ENCODE measurements at regions not wholly inside any gene's neighbourhood (a gene's known extent, or its start where the extent isn't known, plus 50 kb on each side); places are given as distances from the start of the nearest gene placed in this dataset.
A peak's percentile ranks its signal among the peaks of the same experiment; 100 is the strongest.

DNA sequence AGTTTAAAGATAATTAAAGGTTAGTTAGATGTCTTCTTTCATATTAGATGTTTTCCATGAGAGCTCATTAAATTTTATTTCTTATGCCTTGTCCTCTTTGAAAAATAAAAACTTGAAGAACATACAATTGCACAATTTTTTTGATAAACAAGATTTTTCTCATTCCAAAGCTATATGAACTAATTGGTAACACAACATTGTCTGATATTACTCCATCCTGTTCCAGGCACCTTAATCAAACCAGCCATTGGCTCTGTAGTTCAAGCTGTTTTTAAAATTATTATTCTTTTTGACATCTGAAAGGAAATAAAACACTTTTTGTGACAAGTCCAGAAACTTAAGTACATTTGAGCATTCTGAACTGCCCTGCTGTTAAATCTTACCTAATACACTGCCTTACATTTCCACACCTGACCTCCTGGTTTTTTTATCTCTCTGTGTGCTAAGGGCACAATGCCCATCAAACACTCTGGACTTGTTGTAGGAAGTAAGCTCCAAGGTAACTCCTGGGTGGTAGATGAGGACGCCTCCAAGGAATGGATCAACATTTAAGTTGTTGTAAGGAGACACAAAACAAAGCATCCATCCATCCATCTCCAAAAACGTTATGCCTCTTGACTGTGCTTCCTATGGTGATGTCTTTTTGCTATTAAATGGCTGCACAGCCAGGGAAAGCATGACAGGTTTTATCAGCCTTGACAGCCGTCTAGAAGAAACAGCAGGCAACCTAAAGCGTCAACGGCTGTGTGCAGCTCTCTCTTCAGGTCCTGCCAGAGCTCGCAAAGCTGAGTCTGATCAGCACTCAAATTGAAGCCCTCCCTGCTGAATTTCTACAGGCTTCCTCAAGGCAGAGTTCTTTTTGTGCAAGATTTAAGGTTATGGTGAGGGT lies 449.9 kb upstream of the FLRT2 start:
- H3K27ac ChIP-seq (ENCODE audit: low read depth, low read length): no peak overlapping the region
- CTCF ChIA-PET: no interaction called here
- TF ChIP-seq, protein P1, sequence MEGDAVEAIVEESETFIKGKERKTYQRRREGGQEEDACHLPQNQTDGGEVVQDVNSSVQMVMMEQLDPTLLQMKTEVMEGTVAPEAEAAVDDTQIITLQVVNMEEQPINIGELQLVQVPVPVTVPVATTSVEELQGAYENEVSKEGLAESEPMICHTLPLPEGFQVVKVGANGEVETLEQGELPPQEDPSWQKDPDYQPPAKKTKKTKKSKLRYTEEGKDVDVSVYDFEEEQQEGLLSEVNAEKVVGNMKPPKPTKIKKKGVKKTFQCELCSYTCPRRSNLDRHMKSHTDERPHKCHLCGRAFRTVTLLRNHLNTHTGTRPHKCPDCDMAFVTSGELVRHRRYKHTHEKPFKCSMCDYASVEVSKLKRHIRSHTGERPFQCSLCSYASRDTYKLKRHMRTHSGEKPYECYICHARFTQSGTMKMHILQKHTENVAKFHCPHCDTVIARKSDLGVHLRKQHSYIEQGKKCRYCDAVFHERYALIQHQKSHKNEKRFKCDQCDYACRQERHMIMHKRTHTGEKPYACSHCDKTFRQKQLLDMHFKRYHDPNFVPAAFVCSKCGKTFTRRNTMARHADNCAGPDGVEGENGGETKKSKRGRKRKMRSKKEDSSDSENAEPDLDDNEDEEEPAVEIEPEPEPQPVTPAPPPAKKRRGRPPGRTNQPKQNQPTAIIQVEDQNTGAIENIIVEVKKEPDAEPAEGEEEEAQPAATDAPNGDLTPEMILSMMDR (IDR thresholded peaks at IDR 0.05; ENCODE audit: low read depth, low read length): no peak
- no peak overlapping the region for H3K4me3 ChIP-seq (ENCODE audit: low read depth, low read length)
- no peak for DNase-seq (ENCODE audit: low read depth, low spot score)
- H3K27me3 ChIP-seq (ENCODE audit: control insufficient read depth, insufficient read depth, low read length): no peaks in the 10 kb centered on the region
- H3K9me3 ChIP-seq (ENCODE audit: control insufficient read depth, insufficient read depth, low read length): no peaks in the 10 kb centered on the region
- POLR2A ChIA-PET: no interaction called here

DNA sequence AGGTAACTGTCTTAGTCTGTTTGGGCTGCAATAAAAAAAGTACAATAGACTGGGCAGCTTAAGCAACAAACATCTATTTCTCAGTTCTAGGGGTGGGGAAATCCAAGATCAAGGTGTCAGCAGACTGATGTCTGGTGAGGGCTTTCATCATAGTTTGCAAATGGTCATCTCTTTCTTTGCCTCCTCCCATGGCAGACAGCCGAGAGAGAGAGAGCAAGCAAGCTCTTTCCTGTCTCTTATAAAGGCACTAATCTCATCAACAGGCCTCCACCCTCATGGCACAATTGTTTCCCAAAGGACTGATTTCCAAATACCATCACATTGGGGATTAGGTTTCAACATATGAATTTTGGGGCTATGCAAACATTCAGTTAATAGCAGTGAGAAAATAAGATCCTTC lies 445.6 kb upstream of the FLRT2 start:
- no peak overlapping the region for H3K27ac ChIP-seq (ENCODE audit: low read depth, low read length)
- TF ChIP-seq, protein P1 (IDR thresholded peaks at IDR 0.05; ENCODE audit: low read depth, low read length): no peak
- DNase-seq (ENCODE audit: low read depth, low spot score): no peak
- H3K9me3 ChIP-seq (ENCODE audit: control insufficient read depth, insufficient read depth, low read length): no peaks in the 10 kb centered on the region
- H3K4me3 ChIP-seq (ENCODE audit: low read depth, low read length): no peak overlapping the region
- ChIA-PET POLR2A (interaction anchor here (0.7 kb wide), 1 partner anchor 85 kb away, joined by 4 read pairs; no protein-coding TSS in a partner anchor), CTCF (no interaction called here)
- no peaks in the 10 kb centered on the region for H3K27me3 ChIP-seq (ENCODE audit: control insufficient read depth, insufficient read depth, low read length)

DNA sequence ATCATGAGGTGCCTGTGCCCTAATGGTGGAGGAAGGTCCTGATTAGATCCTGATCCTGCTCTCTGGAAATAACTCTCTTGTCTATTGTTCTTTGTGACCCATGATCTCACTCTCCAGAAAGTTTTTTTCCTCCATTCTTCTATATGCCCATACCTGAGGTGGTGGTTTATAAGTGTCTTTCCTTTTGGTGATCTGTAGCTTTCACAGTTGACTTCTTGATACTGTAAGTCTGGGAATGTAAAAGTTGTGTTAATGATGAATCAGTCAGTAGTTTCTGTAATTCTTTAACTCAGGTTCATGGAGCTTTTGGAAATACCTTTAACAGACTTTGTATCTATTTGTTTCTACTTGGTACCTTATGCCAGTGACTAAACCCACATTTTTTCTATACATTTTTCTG lies 444.0 kb upstream of the FLRT2 start:
- Histone ChIP-seq H3K27me3 (ENCODE audit: control insufficient read depth, insufficient read depth, low read length) (no peaks in the 10 kb centered on the region), H3K9me3 (ENCODE audit: control insufficient read depth, insufficient read depth, low read length) (no peaks in the 10 kb centered on the region), H3K4me3 (ENCODE audit: low read depth, low read length) (no peak overlapping the region), H3K27ac (ENCODE audit: low read depth, low read length) (no peak overlapping the region)
- DNase-seq (ENCODE audit: low read depth, low spot score): no peak
- ChIA-PET CTCF (no interaction called here), POLR2A (no interaction called here)
- TF ChIP-seq, protein P1 (IDR thresholded peaks at IDR 0.05; ENCODE audit: low read depth, low read length): no peak

DNA sequence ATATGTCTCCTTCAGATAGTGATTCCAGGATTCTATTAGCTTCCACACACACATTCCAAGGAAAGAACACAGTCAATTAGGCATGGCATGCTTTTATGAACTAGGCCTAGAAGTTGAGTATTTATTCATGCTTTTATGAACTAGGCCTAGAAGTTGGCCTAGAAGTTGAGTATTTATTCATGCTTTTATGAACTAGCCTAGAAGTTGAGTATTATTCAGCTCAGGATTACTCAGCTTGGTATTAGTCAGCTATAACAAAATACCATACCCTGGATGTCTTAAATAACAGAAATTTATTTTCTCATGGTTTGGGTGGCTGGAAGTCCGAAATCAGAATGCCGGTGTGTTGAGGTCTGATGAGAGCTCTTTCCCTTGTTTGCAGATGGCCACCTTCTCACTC lies 442.7 kb upstream of the FLRT2 start:
- peak; percentile 2 for DNase-seq (ENCODE audit: low read depth, low spot score)
- Histone ChIP-seq H3K4me3 (ENCODE audit: low read depth, low read length) (no peak overlapping the region), H3K27me3 (ENCODE audit: control insufficient read depth, insufficient read depth, low read length) (no peaks in the 10 kb centered on the region), H3K27ac (ENCODE audit: low read depth, low read length) (no peak overlapping the region), H3K9me3 (ENCODE audit: control insufficient read depth, insufficient read depth, low read length) (no peaks in the 10 kb centered on the region)
- TF ChIP-seq, protein P1 (IDR thresholded peaks at IDR 0.05; ENCODE audit: low read depth, low read length): no peak
- ChIA-PET POLR2A (no interaction called here), CTCF (no interaction called here)

DNA sequence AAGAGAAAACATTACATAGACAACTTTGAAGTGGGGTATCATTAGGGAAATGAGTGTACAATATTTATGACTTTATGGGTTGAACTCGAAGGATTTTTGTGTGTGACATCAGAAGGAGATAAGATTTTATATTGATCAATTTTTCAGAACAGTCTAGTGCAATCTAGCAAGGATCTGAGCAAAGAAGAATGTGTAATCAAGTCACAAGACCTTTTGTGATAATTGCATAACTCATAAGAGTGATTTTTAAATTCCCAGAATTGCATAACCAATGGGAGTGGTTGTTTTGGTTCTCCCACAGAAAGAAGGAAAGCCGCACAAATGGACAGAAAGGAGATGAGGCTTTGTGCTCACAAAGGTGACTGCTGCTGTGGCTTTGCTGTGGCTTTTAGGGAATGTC lies 441.8 kb upstream of the FLRT2 start:
- no peaks in the 10 kb centered on the region for H3K27me3 ChIP-seq (ENCODE audit: control insufficient read depth, insufficient read depth, low read length)
- H3K9me3 ChIP-seq (ENCODE audit: control insufficient read depth, insufficient read depth, low read length): no peaks in the 10 kb centered on the region
- H3K4me3 ChIP-seq (ENCODE audit: low read depth, low read length): no peak overlapping the region
- TF ChIP-seq, protein P1 (IDR thresholded peaks at IDR 0.05; ENCODE audit: low read depth, low read length): no peak
- DNase-seq (ENCODE audit: low read depth, low spot score): no peak
- ChIA-PET CTCF (no interaction called here), POLR2A (no interaction called here)
- H3K27ac ChIP-seq (ENCODE audit: low read depth, low read length): no peak overlapping the region
